Brain microvascular endothelial cell (primary cell): ENCODE measurements at regions not wholly inside any gene's neighbourhood (a gene's known extent, or its start where the extent isn't known, plus 50 kb on each side); places are given as distances from the start of the nearest gene placed in this dataset.
A peak's percentile ranks its signal among the peaks of the same experiment; 100 is the strongest.
"Not testable (repeated sequence)": the region's sequence is repeated elsewhere in the genome, so short reads cannot be mapped to it uniquely, and the experiment has no call there.

Experiments used
- DNase-seq: peaks from one replicate; pipeline ENCODE4 v3.0.0-alpha.2; 2020
- H3K27ac ChIP-seq: fragments of 250-450 bp; sonication (Bioruptor Pico); 2 replicates; pipeline ENCODE4 v1.5.1; 2020; ENCODE audit warnings: mild to moderate bottlenecking, moderate library complexity
- H3K27me3 ChIP-seq: fragments of 250-450 bp; sonication (Bioruptor Pico); replicated peaks from 2 replicates; pipeline ENCODE4 v1.5.1; 2020; ENCODE audit warnings: mild to moderate bottlenecking
- H3K36me3 ChIP-seq: fragments of 250-450 bp; sonication (Bioruptor Pico); replicated peaks from 2 replicates; pipeline ENCODE4 v1.5.1; 2020; ENCODE audit warnings: mild to moderate bottlenecking
- H3K4me3 ChIP-seq: 2 replicates; pipeline ENCODE4 v1.5.1; 2011; ENCODE audit warnings: low read depth, mild to moderate bottlenecking, control low read depth, low read length, moderate library complexity
- CTCF ChIP-seq: IDR thresholded peaks from 2 replicates; pipeline ENCODE4 v1.5.1; 2011; ENCODE audit warnings: low read depth, mild to moderate bottlenecking, moderate library complexity, low read length, control low read depth, inconsistent platforms; ENCODE audit errors: missing control alignments
- in situ Hi-C: cut with HindIII; loops from 2 replicates; pipeline ENCODE4 v1.10.0; 2017; ENCODE audit warnings: low sequenced_read_pairs, low pct_ligation_motif_present

DNA sequence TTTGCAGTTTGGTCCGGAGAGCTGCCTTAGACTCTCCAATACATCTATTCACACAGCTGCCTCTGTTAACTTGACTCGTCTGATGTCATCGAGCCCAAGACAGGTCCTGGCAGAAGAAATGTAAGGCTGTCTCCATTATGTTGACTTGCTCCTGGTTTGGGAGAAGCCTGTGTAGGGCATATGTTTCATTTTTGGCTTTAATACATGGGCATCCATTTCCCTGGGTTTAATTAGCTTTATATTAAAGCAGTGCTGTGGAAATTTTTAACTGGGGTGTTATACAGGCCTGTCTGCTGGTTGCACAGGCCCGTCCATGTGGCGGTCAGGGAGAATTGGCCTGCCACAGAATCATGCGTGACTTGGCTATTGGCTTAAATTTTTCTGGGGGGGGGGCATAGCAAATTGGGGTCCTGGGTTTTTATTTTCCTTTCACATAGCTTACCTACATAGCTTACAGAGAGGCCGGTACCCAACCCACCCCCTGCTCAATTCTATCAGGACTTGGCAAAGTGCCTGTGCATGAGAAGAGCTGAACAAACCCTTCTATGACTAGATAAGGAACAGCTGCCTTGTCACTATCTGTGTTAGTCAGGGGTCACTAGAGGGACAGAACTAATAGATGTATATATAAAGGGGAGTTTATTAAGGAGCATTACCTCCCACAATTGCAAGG is 123.5 kb upstream of the WDR1 start:
- DNase-seq: peak; percentile 4
- no peak overlapping the region for H3K4me3 ChIP-seq
- in situ Hi-C loops: no loop called here
- H3K27ac ChIP-seq: no peak overlapping the region
- no peak for TF ChIP-seq CTCF
- no peaks in the 10 kb centered on the region for H3K36me3 ChIP-seq
- no peaks in the 10 kb centered on the region for H3K27me3 ChIP-seq

- DNase-seq: no peak
- Histone ChIP-seq H3K27ac (no peak overlapping the region), H3K4me3 (no peak overlapping the region), H3K36me3 (no peaks in the 10 kb centered on the region), H3K27me3 (no peaks in the 10 kb centered on the region)
- TF ChIP-seq CTCF: no peak
- in situ Hi-C loops: no loop called here
These were observed 120.5 kb upstream of the WDR1 start for GRCh38 chr4:10237131-10237530.

GRCh38 chr4:10232114-10232513 is 115.5 kb upstream of the WDR1 start:
- Histone ChIP-seq H3K27me3 (no peaks in the 10 kb centered on the region), H3K36me3 (no peaks in the 10 kb centered on the region), H3K27ac (no peak overlapping the region), H3K4me3 (no peak overlapping the region)
- in situ Hi-C loops: no loop called here
- TF ChIP-seq CTCF: no peak
- DNase-seq: no peak

GRCh38 chr4:10226756-10227155 is 110.2 kb upstream of the WDR1 start:
- no peaks in the 10 kb centered on the region for H3K27me3 ChIP-seq
- no peaks in the 10 kb centered on the region for H3K36me3 ChIP-seq
- in situ Hi-C loops: no loop called here
- no peak overlapping the region for H3K27ac ChIP-seq
- no peak for DNase-seq
- no peak for TF ChIP-seq CTCF
- no peak overlapping the region for H3K4me3 ChIP-seq

DNA sequence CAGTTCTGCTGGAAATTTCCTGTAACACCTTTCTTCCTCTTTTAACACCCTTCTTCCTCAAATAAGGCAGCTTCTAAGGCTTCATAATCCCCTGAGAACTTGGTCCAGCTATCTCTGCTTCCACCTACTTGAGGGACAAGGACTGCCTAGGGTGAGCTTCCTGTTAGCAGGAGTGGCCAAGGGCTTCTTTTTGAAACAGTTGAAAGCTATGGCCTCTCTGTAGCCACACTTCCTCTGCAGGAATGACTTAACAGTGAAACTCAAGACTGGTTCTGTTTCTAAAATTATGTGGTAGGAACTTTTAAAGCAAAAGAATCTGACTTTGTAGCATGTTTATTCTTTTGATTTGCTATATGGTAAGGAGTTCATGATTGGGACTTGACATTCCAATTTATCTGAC is 108.5 kb upstream of the WDR1 start:
- TF ChIP-seq CTCF: no peak
- DNase-seq: no peak
- Histone ChIP-seq H3K27me3 (no peaks in the 10 kb centered on the region), H3K36me3 (no peaks in the 10 kb centered on the region), H3K4me3 (no peak overlapping the region), H3K27ac (no peak overlapping the region)
- in situ Hi-C loops: no loop called here

- no peak for TF ChIP-seq CTCF
- DNase-seq: no peak
- H3K27me3 ChIP-seq: no peaks in the 10 kb centered on the region
- H3K4me3 ChIP-seq: no peak overlapping the region
- H3K36me3 ChIP-seq: no peaks in the 10 kb centered on the region
- H3K27ac ChIP-seq: no peak overlapping the region
- in situ Hi-C loops: no loop called here
These were observed 107.2 kb upstream of the WDR1 start for GRCh38 chr4:10223782-10224181.

- H3K27me3 ChIP-seq, H3K4me3 ChIP-seq, H3K36me3 ChIP-seq, in situ Hi-C loops, DNase-seq, H3K27ac ChIP-seq: not testable (repeated sequence)
These were observed 96.9 kb upstream of the WDR1 start for GRCh38 chr4:10213481-10213880.
